Parathyroid adenoma (tissue), 2 donors: ENCODE measurements at regions not wholly inside any gene's neighbourhood (a gene's known extent, or its start where the extent isn't known, plus 50 kb on each side); places are given as distances from the start of the nearest gene placed in this dataset.

Experiments used
- H2AFZ ChIP-seq: fragments of 300-600 bp; sonication (generic); one replicate; pipeline ENCODE4 v1.7.0; 2017; ENCODE audit warnings: antibody characterized with exemption, mild to moderate bottlenecking
- H3K27ac ChIP-seq: fragments of 300-600 bp; sonication (generic); one replicate; pipeline ENCODE4 v1.7.0; 2017
- H3K27me3 ChIP-seq: fragments of 300-600 bp; sonication (generic); one replicate; pipeline ENCODE4 v1.7.0; 2017; ENCODE audit warnings: low read length; ENCODE audit not compliant: control insufficient read depth, insufficient read depth
- H3K36me3 ChIP-seq: fragments of 300-600 bp; sonication (generic); one replicate; pipeline ENCODE4 v1.7.0; 2017; ENCODE audit warnings: low read length; ENCODE audit not compliant: control insufficient read depth, insufficient read depth
- H3K4me1 ChIP-seq: fragments of 300-600 bp; sonication (generic); one replicate; pipeline ENCODE4 v1.7.0; 2017; ENCODE audit warnings: control low read depth
- H3K4me2 ChIP-seq: fragments of 300-600 bp; sonication (generic); one replicate; pipeline ENCODE4 v1.7.0; 2017; ENCODE audit warnings: low read length
- H3K4me3 ChIP-seq: fragments of 300-600 bp; sonication (generic); one replicate; pipeline ENCODE4 v1.7.0; 2017; ENCODE audit warnings: low read depth, low read length
- H3K79me2 ChIP-seq: fragments of 300-600 bp; sonication (generic); one replicate; pipeline ENCODE4 v1.7.0; 2017; ENCODE audit warnings: control low read depth
- H3K9ac ChIP-seq: fragments of 300-600 bp; sonication (generic); one replicate; pipeline ENCODE4 v1.7.0; 2017; ENCODE audit warnings: mild to moderate bottlenecking
- H3K9me3 ChIP-seq: fragments of 300-600 bp; sonication (generic); one replicate; pipeline ENCODE4 v1.7.0; 2017; ENCODE audit warnings: low read length; ENCODE audit not compliant: control insufficient read depth
- TF ChIP-seq, protein P1 (sequence below): fragments of 300-600 bp; sonication (generic); IDR thresholded peaks from one replicate; pipeline ENCODE4 v1.7.0; 2017; ENCODE audit warnings: antibody characterized with exemption, mild to moderate bottlenecking
- donor health status: primary hyperparathyroidism.

- Histone ChIP-seq H2AFZ (no peak overlapping the region), H3K9me3 (no peaks in the 10 kb centered on the region), H3K4me2 (no peak overlapping the region), H3K9ac (no peak overlapping the region), H3K79me2 (no peaks in the 10 kb centered on the region), H3K27me3 (no peaks in the 10 kb centered on the region), H3K36me3 (no peaks in the 10 kb centered on the region), H3K4me3 (no peak overlapping the region), H3K27ac (no peak overlapping the region), H3K4me1 (no peaks in the 10 kb centered on the region)
- TF ChIP-seq, protein P1, sequence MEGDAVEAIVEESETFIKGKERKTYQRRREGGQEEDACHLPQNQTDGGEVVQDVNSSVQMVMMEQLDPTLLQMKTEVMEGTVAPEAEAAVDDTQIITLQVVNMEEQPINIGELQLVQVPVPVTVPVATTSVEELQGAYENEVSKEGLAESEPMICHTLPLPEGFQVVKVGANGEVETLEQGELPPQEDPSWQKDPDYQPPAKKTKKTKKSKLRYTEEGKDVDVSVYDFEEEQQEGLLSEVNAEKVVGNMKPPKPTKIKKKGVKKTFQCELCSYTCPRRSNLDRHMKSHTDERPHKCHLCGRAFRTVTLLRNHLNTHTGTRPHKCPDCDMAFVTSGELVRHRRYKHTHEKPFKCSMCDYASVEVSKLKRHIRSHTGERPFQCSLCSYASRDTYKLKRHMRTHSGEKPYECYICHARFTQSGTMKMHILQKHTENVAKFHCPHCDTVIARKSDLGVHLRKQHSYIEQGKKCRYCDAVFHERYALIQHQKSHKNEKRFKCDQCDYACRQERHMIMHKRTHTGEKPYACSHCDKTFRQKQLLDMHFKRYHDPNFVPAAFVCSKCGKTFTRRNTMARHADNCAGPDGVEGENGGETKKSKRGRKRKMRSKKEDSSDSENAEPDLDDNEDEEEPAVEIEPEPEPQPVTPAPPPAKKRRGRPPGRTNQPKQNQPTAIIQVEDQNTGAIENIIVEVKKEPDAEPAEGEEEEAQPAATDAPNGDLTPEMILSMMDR: no peak
Observed at GRCh38 chr10:64070241-64070640, 549.0 kb downstream of the REEP3 start.

DNA sequence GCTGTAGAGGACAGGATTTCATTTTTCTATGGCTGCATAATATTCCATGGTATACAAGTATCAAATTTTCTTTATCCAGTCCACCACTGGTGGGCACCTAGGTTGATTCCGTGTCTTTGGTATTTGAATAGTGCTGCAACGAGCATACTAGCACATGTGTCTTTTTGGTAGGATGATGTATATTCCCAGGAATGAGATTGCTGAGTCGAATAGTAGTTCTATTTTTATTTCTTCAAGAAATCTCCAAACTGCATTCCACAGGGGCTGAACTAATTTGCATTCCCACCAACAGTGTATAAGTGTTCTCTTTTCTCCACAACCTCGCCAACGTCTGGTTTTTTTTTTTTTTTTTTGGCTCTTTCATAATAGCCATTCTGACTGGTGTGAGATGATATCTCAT is 550.0 kb downstream of the REEP3 start:
- Histone ChIP-seq H3K4me3 (no peak overlapping the region), H2AFZ (no peak overlapping the region), H3K4me1 (no peaks in the 10 kb centered on the region), H3K9ac (no peak overlapping the region), H3K27ac (no peak overlapping the region), H3K36me3 (no peaks in the 10 kb centered on the region), H3K4me2 (no peak overlapping the region), H3K9me3 (no peaks in the 10 kb centered on the region), H3K27me3 (no peaks in the 10 kb centered on the region), H3K79me2 (no peaks in the 10 kb centered on the region)
- TF ChIP-seq, protein P1: no peak

DNA sequence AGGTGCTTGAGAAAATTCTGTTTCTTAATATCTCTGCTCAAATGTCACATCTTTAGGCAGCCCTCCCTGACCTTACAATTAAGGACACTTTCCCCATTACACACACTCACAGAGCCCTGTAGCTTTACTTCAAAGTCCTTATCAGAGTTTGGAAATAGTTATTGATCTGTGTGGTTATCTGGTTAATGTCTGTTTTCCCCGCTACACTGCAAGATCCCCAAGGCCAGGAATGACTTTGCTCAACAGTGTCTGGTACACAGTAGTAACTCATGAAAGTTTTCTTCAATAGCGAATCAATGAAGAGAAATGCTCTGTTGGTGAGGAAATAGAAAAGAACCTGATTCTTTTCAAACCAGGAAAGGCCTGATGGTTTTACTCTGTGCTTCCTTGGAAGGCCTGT is 554.4 kb downstream of the REEP3 start:
- H3K27me3 ChIP-seq: no peaks in the 10 kb centered on the region
- H3K9ac ChIP-seq: no peak overlapping the region
- H3K9me3 ChIP-seq: no peaks in the 10 kb centered on the region
- H3K36me3 ChIP-seq: no peaks in the 10 kb centered on the region
- no peak overlapping the region for H3K27ac ChIP-seq
- H3K79me2 ChIP-seq: no peaks in the 10 kb centered on the region
- no peak overlapping the region for H2AFZ ChIP-seq
- no peak overlapping the region for H3K4me3 ChIP-seq
- no peak overlapping the region for H3K4me2 ChIP-seq
- no peaks in the 10 kb centered on the region for H3K4me1 ChIP-seq
- TF ChIP-seq, protein P1: no peak

GRCh38 chr10:64076322-64076940 is 555.2 kb downstream of the REEP3 start:
- no peaks in the 10 kb centered on the region for H3K79me2 ChIP-seq
- H3K4me2 ChIP-seq: no peak overlapping the region
- no peaks in the 10 kb centered on the region for H3K9me3 ChIP-seq
- H3K4me1 ChIP-seq: no peaks in the 10 kb centered on the region
- H3K27ac ChIP-seq: no peak overlapping the region
- no peak overlapping the region for H2AFZ ChIP-seq
- TF ChIP-seq, protein P1: no peak
- no peaks in the 10 kb centered on the region for H3K27me3 ChIP-seq
- H3K4me3 ChIP-seq: no peak overlapping the region
- no peaks in the 10 kb centered on the region for H3K36me3 ChIP-seq
- no peak overlapping the region for H3K9ac ChIP-seq

DNA sequence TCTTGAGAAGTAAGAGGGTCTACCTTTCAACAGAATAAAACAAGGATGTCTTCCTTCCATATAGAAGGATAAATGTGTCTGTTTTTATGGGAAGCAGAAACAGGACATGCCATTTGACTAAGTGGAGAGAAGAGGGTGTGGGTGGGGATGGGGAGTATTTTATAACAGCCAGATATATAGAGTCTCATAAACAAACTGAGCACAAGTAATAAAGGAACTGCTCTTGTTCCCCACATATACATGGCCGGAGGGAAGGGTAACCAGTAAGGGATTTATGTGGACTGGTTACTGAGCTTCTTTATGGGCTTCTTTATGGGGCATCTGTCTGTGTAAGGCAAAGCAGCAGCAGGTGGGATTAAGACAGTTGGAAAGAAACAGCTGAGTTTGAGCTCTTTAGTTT is 558.1 kb downstream of the REEP3 start:
- Histone ChIP-seq H3K9ac (no peak overlapping the region), H3K27me3 (no peaks in the 10 kb centered on the region), H3K4me2 (no peak overlapping the region), H2AFZ (no peak overlapping the region), H3K4me1 (no peaks in the 10 kb centered on the region), H3K79me2 (no peaks in the 10 kb centered on the region), H3K4me3 (no peak overlapping the region), H3K27ac (no peak overlapping the region), H3K9me3 (no peaks in the 10 kb centered on the region), H3K36me3 (no peaks in the 10 kb centered on the region)
- TF ChIP-seq, protein P1: no peak
